Sigmoid colon (tissue), 6 donors: ENCODE measurements at regions not wholly inside any gene's neighbourhood (a gene's known extent, or its start where the extent isn't known, plus 50 kb on each side); places are given as distances from the start of the nearest gene placed in this dataset.

ENCODE experiments used
- DNase-seq: peaks from one replicate; pipeline ENCODE4 v3.0.0-alpha.2; 2019
- H3K27ac ChIP-seq, 4 donors: fragments of 200-600 bp; sonication (generic); one replicate each; pipeline ENCODE4 v1.5.1; 2016 to 2019; ENCODE audit warnings: mild to moderate bottlenecking in 1 of 4
- H3K27me3 ChIP-seq, 3 donors: fragments of 200-600 bp; sonication (generic); one replicate each; pipeline ENCODE4 v1.5.1; 2019; ENCODE audit warnings: mild to moderate bottlenecking in 1 of 3
- H3K36me3 ChIP-seq, 4 donors: fragments of 200-600 bp; sonication (generic); one replicate each; pipeline ENCODE4 v1.5.1; 2016 to 2019
- H3K4me1 ChIP-seq, 4 donors: fragments of 200-600 bp; sonication (generic); one replicate each; pipeline ENCODE4 v1.5.1; 2017 to 2019
- H3K4me3 ChIP-seq, 4 donors: fragments of 200-600 bp; sonication (generic); one replicate each; pipeline ENCODE4 v1.5.1; 2017 to 2019; ENCODE audit warnings: mild to moderate bottlenecking in 2 of 4, moderate library complexity in 1 of 4
- H3K9me3 ChIP-seq, 4 donors: fragments of 200-600 bp in 3 of 4; sonication (generic) in 3 of 4; one replicate each; pipeline versions ENCODE4 v1.5.1 to v1.6.1; 2013 to 2019
- EP300 ChIP-seq, 4 donors: sonication (generic); formaldehyde crosslinking; IDR thresholded peaks; one replicate each; pipeline ENCODE4 v1.6.1; 2017; ENCODE audit warnings: antibody characterized with exemption in 4 of 4
- POLR2A ChIP-seq, 2 donors: fragments of 450-650 bp; IDR thresholded peaks; one replicate each; pipeline ENCODE4 v1.6.1; 2016; ENCODE audit warnings: antibody characterized with exemption in 2 of 2, mild to moderate bottlenecking in 2 of 2, moderate library complexity in 2 of 2
- POLR2AphosphoS5 ChIP-seq, 4 donors: sonication (generic); formaldehyde crosslinking; IDR thresholded peaks; one replicate each; pipeline ENCODE4 v1.6.1; 2017; ENCODE audit warnings: antibody characterized with exemption in 4 of 4
- WGBS, 2 donors: extraction: QIAGEN DNeasy Blood & Tissue Kit; methylation state at CpG; one replicate each; pipeline ENCODE4 v1.1.7; 2013; 5-methylcytosine and 5-hydroxymethylcytosine counted together
- intact Hi-C: fragments of 100-400 bp; cut with DNase I; formaldehyde crosslinking; loops from one replicate; pipeline ENCODE4 v1.15.1; 2023
- TF ChIP-seq, protein P1 (sequence below), 4 experiments: fragments of 450-650 bp in 3 of 4; fragments of 200-600 bp in 1 of 4; IDR thresholded peaks; one replicate each; pipeline ENCODE4 v1.5.1; 2016 to 2019; ENCODE audit warnings: antibody characterized with exemption in 4 of 4, mild to moderate bottlenecking in 3 of 4, moderate library complexity in 2 of 4
- donor health status: healthy with polysubstance abuse.
- donor health status: healthy.

- DNase-seq: no peak
- Histone ChIP-seq H3K27ac (no peak overlapping the region), H3K9me3 (no peaks in the 10 kb centered on the region), H3K4me1 (no peaks in the 10 kb centered on the region), H3K4me3 (no peak overlapping the region), H3K36me3 (no peaks in the 10 kb centered on the region), H3K27me3 (no peaks in the 10 kb centered on the region)
- 91 to 96% methylated on average over 3 of the region's 3 CpGs for WGBS, 2 donors
- TF ChIP-seq, protein P1, sequence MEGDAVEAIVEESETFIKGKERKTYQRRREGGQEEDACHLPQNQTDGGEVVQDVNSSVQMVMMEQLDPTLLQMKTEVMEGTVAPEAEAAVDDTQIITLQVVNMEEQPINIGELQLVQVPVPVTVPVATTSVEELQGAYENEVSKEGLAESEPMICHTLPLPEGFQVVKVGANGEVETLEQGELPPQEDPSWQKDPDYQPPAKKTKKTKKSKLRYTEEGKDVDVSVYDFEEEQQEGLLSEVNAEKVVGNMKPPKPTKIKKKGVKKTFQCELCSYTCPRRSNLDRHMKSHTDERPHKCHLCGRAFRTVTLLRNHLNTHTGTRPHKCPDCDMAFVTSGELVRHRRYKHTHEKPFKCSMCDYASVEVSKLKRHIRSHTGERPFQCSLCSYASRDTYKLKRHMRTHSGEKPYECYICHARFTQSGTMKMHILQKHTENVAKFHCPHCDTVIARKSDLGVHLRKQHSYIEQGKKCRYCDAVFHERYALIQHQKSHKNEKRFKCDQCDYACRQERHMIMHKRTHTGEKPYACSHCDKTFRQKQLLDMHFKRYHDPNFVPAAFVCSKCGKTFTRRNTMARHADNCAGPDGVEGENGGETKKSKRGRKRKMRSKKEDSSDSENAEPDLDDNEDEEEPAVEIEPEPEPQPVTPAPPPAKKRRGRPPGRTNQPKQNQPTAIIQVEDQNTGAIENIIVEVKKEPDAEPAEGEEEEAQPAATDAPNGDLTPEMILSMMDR (IDR thresholded peaks at IDR 0.05): no peak
- TF ChIP-seq POLR2AphosphoS5 (IDR thresholded peaks at IDR 0.05): no peak
- TF ChIP-seq POLR2A (IDR thresholded peaks at IDR 0.05): no peak
- TF ChIP-seq EP300 (IDR thresholded peaks at IDR 0.05): no peak
- intact Hi-C loops: no loop called here
Measured at GRCh38 chr2:225192869-225193268, 150.6 kb upstream of the DOCK10 start.

- Histone ChIP-seq H3K27ac (no peak overlapping the region), H3K36me3 (no peaks in the 10 kb centered on the region), H3K4me3 (no peak overlapping the region), H3K4me1 (no peaks in the 10 kb centered on the region), H3K9me3 (no peaks in the 10 kb centered on the region), H3K27me3 (no peaks in the 10 kb centered on the region)
- no peak for DNase-seq
- intact Hi-C loops: no loop called here
- no peak for TF ChIP-seq POLR2AphosphoS5 (IDR thresholded peaks at IDR 0.05)
- TF ChIP-seq, protein P1 (IDR thresholded peaks at IDR 0.05): no peak
- TF ChIP-seq POLR2A (IDR thresholded peaks at IDR 0.05): no peak
- no peak for TF ChIP-seq EP300 (IDR thresholded peaks at IDR 0.05)
- WGBS, 2 donors: 70 to 81% methylated on average over 1 of the region's 1 CpG
Measured at GRCh38 chr2:225190987-225191386, 148.7 kb upstream of the DOCK10 start.

- TF ChIP-seq, protein P1 (IDR thresholded peaks at IDR 0.05): no peak
- TF ChIP-seq POLR2A (IDR thresholded peaks at IDR 0.05) (no peak), EP300 (IDR thresholded peaks at IDR 0.05) (no peak), POLR2AphosphoS5 (IDR thresholded peaks at IDR 0.05) (no peak)
- WGBS, 2 donors: 88 to 93% methylated on average over 2 of the region's 2 CpGs
Measured at GRCh38 chr2:225184948-225185347, 142.7 kb upstream of the DOCK10 start.

GRCh38 chr2:225182126-225182525 is 139.9 kb upstream of the DOCK10 start:
- no peaks in the 10 kb centered on the region for H3K36me3 ChIP-seq
- no peaks in the 10 kb centered on the region for H3K9me3 ChIP-seq
- TF ChIP-seq EP300 (IDR thresholded peaks at IDR 0.05): no peak
- TF ChIP-seq, protein P1 (IDR thresholded peaks at IDR 0.05): no peak
- no peak for TF ChIP-seq POLR2AphosphoS5 (IDR thresholded peaks at IDR 0.05)
- H3K4me1 ChIP-seq: no peaks in the 10 kb centered on the region
- no peaks in the 10 kb centered on the region for H3K27me3 ChIP-seq
- H3K27ac ChIP-seq: no peak overlapping the region
- 87 to 90% methylated on average over 1 of the region's 1 CpG for WGBS, 2 donors
- intact Hi-C loops: no loop called here
- no peak overlapping the region for H3K4me3 ChIP-seq
- DNase-seq: no peak

More at GRCh38 chr2:225184948-225185347, 142.7 kb upstream of the DOCK10 start:
- Histone ChIP-seq H3K4me3 (no peak overlapping the region), H3K27me3 (no peaks in the 10 kb centered on the region), H3K27ac (no peak overlapping the region), H3K36me3 (no peaks in the 10 kb centered on the region), H3K4me1 (no peaks in the 10 kb centered on the region), H3K9me3 (no peaks in the 10 kb centered on the region)
- intact Hi-C loops: no loop called here
- no peak for DNase-seq

GRCh38 chr2:225177098-225177497 is 134.8 kb upstream of the DOCK10 start:
- intact Hi-C loops: no loop called here
- TF ChIP-seq EP300 (IDR thresholded peaks at IDR 0.05): no peak
- no peak for TF ChIP-seq POLR2A (IDR thresholded peaks at IDR 0.05)
- TF ChIP-seq POLR2AphosphoS5 (IDR thresholded peaks at IDR 0.05): no peak
- TF ChIP-seq, protein P1 (IDR thresholded peaks at IDR 0.05): no peak
- Histone ChIP-seq H3K9me3 (no peaks in the 10 kb centered on the region), H3K27me3 (no peaks in the 10 kb centered on the region), H3K36me3 (no peaks in the 10 kb centered on the region), H3K27ac (no peak overlapping the region), H3K4me3 (no peak overlapping the region), H3K4me1 (no peaks in the 10 kb centered on the region)
- WGBS, 2 donors: 50 to 85% methylated on average over 1 of the region's 1 CpG
- no peak for DNase-seq
